CD4-positive, alpha-beta T cell treated with Interferon gamma for 1 hour (primary cell): ENCODE measurements at regions not wholly inside any gene's neighbourhood (a gene's known extent, or its start where the extent isn't known, plus 50 kb on each side); places are given as distances from the start of the nearest gene placed in this dataset.

Experiments
- DNase-seq: peaks from one replicate; pipeline ENCODE4 v3.0.0-alpha.2; 2020

GRCh38 chr6:14258695-14259593, 141.4 kb downstream of the CD83 start:
- no peak for DNase-seq

GRCh38 chr6:14259594-14260152, 142.1 kb downstream of the CD83 start:
- no peak for DNase-seq

- no peak for DNase-seq
Measured at GRCh38 chr6:14260839-14261238, 143.3 kb downstream of the CD83 start.

DNA sequence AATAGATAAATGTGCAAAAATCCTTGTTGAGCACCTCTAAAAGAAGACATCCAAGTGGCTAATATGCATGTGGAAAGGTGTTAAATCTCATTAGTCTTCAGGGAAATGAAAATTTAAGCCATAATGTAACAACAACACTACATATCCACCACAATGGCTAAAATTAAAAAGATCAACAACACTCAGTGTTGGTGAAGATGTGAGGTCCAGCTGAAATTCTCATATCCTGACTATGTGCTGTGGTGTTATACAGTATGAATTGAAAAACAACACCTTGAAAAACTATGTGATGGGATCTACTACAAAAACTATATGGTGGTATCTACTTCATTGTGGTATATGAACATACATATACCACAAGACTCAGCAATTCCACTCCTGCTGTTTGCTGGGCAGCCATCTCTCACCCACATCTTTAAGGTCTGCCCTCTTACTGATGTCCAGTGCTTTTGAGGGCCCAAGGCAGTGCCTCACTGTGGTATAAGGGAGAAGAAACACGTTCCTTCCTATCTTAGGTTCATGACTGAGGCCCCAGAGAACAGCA, 146.4 kb downstream of the CD83 start:
- DNase-seq: no peak

DNA sequence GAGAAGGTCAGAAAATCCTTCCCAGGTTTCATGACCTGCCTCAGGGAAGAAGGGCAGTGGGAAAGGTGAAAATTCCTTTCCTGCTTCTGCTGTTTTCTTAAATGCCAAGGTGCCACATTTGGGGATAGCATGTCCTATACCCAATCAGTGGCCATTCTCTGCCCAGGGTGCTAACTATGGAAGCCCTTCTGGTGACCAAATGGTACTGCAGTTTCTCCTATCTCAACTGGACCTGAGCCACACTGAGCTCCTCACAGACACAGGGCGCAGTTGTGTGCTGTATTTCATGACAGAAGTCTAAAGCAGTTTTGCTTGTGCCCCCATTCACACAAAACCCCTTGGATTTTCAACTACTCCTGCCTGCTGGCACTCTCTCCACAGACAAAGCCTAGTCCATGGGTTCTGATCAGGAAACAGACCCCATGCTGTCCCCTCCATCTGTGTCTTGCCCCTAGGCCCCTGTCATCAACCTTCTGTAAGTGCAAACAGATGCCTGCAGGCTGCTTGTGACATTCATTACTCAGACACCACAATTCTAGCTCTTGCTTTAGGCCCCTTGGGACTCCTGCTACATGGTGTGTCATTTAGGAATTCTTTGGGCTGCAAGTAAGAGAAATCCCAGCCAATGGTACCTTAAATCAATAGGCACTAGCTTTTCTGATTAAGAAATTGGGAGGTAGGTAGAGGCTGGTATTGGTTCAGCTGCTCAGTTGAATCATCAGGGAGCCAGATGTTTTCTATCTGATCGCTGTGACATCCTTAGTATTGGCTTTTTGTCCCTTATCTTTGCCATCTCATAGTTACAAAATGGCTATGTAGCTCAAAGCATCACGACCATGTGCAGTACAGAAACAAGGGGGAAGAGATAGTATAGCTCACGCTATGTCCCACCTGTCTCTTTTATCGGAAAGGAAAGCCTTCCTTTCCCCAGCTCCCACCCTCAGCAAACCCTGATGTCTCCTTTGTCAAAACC, 147.8 kb downstream of the CD83 start:
- DNase-seq: no peak

GRCh38 chr6:14266266-14266665, 148.7 kb downstream of the CD83 start:
- DNase-seq: no peak

- no peak for DNase-seq
Measured at GRCh38 chr6:14267885-14268660, 150.5 kb downstream of the CD83 start.

GRCh38 chr6:14269436-14269835, 151.9 kb downstream of the CD83 start:
- no peak for DNase-seq

GRCh38 chr6:14270142-14270893, 152.7 kb downstream of the CD83 start:
- DNase-seq: no peak

DNA sequence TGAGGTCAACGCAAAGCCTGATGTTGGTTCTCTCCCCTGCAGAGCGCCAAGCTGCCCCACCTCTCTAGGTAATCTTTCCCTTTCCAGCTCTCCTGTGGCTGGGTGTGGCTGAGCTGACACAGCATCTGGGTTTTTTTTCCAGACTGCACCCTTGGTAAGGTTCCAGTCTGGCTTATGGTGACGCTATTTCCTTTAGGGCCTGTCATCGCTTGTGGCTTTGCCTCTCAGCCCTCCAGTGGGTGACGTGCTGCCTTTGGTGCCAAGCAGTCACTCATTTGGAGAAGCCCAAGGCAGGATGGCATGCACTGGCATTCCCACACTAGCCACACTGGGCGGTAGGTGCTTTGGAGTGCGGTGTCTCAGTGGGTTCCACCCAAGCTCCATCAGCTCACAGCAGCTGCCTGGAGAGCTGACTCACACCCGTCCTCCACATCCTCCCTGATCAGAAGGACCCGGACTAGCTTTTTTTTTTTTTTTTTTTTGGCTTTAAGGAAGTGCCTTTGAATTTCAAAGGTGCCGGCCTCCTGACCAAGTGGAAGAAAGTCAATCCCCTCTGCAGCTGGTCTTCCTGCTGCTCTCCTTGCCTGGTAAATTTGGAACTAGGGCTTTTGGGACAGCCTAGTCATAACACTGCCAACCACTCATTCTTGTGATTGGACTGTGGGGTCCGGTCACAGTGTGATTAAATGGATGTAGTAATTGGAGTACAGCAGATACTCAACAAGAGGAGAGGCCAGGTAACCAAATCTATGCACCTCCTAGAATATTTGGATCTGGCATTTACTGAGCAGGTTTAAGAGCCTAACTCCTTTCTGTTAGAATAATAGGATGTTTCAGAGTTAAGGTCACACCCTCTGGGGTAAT, 153.6 kb downstream of the CD83 start:
- peak; percentile 58 for DNase-seq

DNA sequence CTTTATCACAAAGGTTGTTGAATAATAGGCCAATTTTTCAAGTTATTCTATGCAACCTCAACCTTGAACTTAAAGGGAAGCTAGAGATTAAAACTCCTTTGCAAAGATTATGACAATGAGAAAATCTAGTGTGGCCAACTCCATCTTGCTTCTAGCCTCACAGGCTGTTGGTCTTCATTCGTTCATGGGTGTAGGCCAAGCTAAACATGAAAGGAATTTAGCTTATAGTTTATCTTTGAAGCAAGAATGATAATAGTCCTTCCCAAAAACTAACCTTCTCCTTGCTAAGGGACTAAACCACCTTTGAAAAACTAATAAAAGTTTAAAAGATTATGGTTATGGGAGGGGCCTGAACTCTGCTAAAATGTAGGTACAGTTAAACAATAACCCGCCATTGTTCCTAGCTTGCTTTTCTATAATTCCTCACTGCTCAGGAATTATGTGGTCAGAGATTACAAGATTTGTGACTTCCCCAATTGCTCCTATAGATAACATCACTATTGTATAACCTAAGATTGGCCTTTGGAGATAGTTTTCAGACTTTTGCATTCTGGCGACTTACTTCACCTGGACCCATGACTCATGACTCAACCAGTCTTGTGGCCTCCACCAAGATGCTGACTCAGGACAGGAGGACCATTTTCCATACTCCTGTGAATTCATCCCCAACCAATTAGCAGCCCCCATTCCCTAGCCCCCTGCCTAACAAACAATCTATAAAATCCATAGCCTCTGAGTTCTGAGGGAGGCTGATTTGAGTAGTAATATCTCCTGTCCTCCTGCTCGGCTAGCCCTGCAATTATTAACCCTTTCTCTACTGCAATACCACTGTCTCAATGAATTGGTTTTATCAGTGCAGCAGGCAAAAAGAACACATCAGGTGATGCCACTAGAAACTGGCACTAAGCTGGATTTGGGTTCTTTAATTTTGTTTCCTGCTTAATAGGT, 154.5 kb downstream of the CD83 start:
- no peak for DNase-seq

GRCh38 chr6:14272737-14273085, 155.1 kb downstream of the CD83 start:
- DNase-seq: no peak

- DNase-seq: no peak
Measured at GRCh38 chr6:14273191-14273590, 155.6 kb downstream of the CD83 start.

- no peak for DNase-seq
Measured at GRCh38 chr6:14274016-14274415, 156.4 kb downstream of the CD83 start.

DNA sequence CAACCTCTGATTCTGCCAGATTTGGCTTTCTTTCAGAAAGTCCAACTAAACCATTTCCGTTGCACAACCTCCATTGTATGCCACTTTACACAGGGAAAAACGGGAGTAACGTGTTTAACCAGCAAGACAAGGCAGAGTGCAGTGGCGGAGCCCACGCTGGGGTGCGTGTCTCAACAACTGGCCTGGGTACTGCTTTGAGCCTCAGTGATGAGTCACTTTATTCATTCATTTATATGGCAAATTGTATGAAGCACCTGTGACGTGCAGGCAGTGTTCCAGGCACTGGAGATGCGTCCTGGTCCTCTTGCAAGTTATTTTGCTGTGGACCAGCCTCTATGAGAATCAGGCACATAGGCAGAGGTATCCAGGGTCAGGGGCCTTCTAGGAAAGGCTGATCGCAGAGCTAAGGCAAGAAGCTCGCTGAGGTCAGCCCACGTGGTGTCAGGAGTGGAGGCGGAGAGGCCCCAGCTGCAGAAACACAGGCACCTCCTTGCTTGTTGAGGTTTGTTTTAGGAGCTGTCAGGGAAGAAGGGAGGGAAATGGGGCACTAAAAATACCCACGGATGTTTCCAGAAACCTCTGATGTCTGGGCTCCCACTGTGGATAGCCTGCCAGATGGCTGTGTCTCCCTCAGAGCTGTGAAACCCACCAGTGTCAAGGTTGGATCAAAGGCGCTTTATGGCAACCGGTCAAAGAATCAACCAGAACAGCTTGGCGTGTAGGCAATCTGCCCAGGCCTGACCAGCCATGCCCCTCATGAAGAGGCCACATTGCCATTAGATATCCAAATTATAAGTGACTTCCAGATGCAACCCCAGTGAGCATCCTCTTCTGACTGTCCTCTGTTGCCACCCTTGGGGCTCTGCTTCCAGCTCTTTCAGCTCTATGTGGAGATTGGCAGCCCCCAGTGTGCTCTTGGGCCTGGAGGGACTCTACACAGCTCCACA, 157.2 kb downstream of the CD83 start:
- DNase-seq: no peak

DNA sequence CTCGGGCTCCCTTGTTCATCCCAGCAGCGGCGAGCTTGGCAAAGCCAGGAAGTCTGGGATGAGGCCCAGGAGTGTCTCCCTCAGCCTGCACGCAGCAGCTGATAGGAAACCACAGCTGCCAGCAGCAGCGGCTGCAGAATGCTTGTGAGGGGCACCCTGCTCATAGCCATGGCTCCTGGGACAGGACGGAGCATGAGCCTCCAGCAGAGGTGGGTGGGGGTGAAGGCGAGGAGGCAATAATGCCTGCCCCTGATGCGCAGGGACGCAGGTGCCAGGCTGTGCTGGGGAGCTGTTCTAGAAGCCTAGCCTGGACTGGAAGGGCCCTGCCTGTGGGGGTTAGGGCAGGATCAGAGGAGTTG, 157.9 kb downstream of the CD83 start:
- DNase-seq: no peak

DNA sequence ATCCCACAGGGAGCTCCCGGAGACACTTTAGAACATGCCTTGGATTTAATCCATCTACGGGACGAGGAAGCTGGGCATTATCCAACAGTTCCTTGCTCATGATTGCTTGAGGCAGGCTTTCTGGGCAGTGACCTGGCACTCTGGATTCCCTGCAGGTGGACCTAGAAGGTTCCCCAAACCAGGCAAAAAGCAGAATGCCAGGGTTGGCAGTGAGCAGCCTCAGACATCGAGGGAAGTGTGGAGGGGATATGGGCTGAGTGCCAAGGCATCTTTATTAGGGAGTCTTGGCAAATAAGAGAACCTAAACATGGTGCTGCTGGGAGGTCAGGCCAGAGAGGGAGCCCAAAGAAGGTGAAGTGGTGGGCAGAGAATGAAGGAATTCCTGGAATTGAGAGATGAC, 158.5 kb downstream of the CD83 start:
- DNase-seq: no peak
